SH-SY5Y (cell line): ENCODE measurements at regions not wholly inside any gene's neighbourhood (a gene's known extent, or its start where the extent isn't known, plus 50 kb on each side); places are given as distances from the start of the nearest gene placed in this dataset.

Experiments used
- GATA2 ChIP-seq: IDR thresholded peaks from 2 replicates; pipeline ENCODE4 v1.6.1; 2011; ENCODE audit warnings: mild to moderate bottlenecking, low read depth, low read length
- GATA3 ChIP-seq: IDR thresholded peaks from 2 replicates; pipeline ENCODE4 v1.6.1; 2011; ENCODE audit warnings: low read depth, mild to moderate bottlenecking, low read length, moderate library complexity

- TF ChIP-seq GATA2 (no peak), GATA3 (no peak)
These were observed 140.3 kb downstream of the CEP57L1 start for GRCh38 chr6:109235481-109236038.
